ENCODE measurements at regions not wholly inside any gene's neighbourhood (a gene's known extent, or its start where the extent isn't known, plus 50 kb on each side); places are given as distances from the start of the nearest gene placed in this dataset.

DNA sequence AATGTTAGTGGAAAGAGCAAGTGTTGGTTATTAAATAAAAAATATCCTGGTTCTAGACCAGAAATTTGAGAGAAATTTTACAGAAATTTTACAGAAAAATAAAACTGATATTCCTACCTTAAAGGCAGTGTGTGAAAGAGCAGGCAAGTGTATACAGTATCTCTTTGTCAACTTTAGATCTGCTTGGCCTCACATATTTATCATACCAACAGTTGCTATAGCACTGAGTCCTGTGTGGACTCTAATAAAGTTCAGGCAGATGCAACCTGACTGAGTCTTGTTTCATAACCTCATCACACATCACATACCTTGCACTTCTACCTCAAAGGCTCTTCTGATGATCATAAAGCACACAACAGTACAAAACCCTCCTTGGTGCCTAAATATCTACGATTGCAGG is 552.4 kb upstream of the PCDH15 start:
- TF ChIP-seq CTCF (IDR thresholded peaks at IDR 0.05; ENCODE audit: insufficient read depth, low read depth, low read length) (no peak), EZH2 (IDR thresholded peaks at IDR 0.05; ENCODE audit: insufficient read depth, low read length) (no peak)

All from astrocyte (in vitro differentiated cells and primary cell).